ENCODE measurements at regions not wholly inside any gene's neighbourhood (a gene's known extent, or its start where the extent isn't known, plus 50 kb on each side); places are given as distances from the start of the nearest gene placed in this dataset.

- no peak overlapping the region for H3K23ac ChIP-seq (ENCODE audit: insufficient read length)
- no peak for FAIRE-seq
Measured at GRCh38 chr10:117781216-117781831, 238.8 kb downstream of the EMX2 start.

More at GRCh38 chr10:117781216-117781831, 238.8 kb downstream of the EMX2 start:
- Histone ChIP-seq H3K27me3 (replicated peaks in 1 of 4; ENCODE audit: control insufficient read depth in 3 of 4, extremely low read depth in 1 of 4, insufficient read depth in 3 of 4, low read length in 3 of 4) (no peaks in the 10 kb centered on the region), H3K36me3 (ENCODE audit: control insufficient read depth in 2 of 4, insufficient read depth in 4 of 4, low read length in 3 of 4) (no peaks in the 10 kb centered on the region), H3K4ac (replicated peaks; ENCODE audit: insufficient read length, low read depth, low read length) (no peak overlapping the region), H3K4me2 (ENCODE audit: insufficient read depth in 1 of 2, low read depth in 2 of 2, low read length in 2 of 2) (no peak overlapping the region), H4K20me1 (replicated peaks in 1 of 2; ENCODE audit: control insufficient read depth in 1 of 2, insufficient read depth in 2 of 2, low read length in 2 of 2) (no peaks in the 10 kb centered on the region), H3K9me3 (ENCODE audit: insufficient read depth in 2 of 2, low read depth in 1 of 2, low read length in 1 of 2) (no peaks in the 10 kb centered on the region), H3K4me1 (replicated peaks in 1 of 4; ENCODE audit: control insufficient read depth in 3 of 4, insufficient read depth in 4 of 4, low read length in 3 of 4) (no peaks in the 10 kb centered on the region), H3K23me2 (ENCODE audit: low read depth, low read length) (peaks cover 4% of the 10 kb centered on the region; the same call in 1 of the 2 replicates), H3K56ac (replicated peaks; ENCODE audit: insufficient read length, low read depth, low read length) (no peak overlapping the region), H4K8ac (ENCODE audit: extremely low read depth, insufficient read depth, low read length) (no peak overlapping the region), H3K4me3 (ENCODE audit: extremely low read depth in 1 of 4, insufficient read depth in 2 of 4, low read depth in 3 of 4, low read length in 4 of 4) (no peak overlapping the region), H2BK15ac (ENCODE audit: low read length) (no peak overlapping the region), H2AK5ac (ENCODE audit: low read depth, low read length) (no peak overlapping the region), H2BK120ac (replicated peaks; ENCODE audit: low read depth, low read length) (no peak overlapping the region), H4K91ac (replicated peaks; ENCODE audit: insufficient read length, low read length) (no peak overlapping the region), H3K27ac (ENCODE audit: low read depth, low read length) (no peak overlapping the region), H2BK12ac (ENCODE audit: low read depth, low read length) (no peak overlapping the region), H3K18ac (ENCODE audit: extremely low read depth, low read length) (no peak overlapping the region), H3K9ac (replicated peaks in 1 of 4; ENCODE audit: extremely low read depth in 1 of 4, low read depth in 3 of 4, low read length in 3 of 4) (no peak overlapping the region), H2BK20ac (ENCODE audit: low read length) (no peak overlapping the region), H3K79me1 (ENCODE audit: low read depth, low read length) (no peaks in the 10 kb centered on the region), H3K79me2 (ENCODE audit: control insufficient read depth in 1 of 2, insufficient read depth in 2 of 2, low read length in 2 of 2) (no peaks in the 10 kb centered on the region), H4K5ac (ENCODE audit: insufficient read length, low read depth, low read length) (no peak overlapping the region), H3K14ac (ENCODE audit: insufficient read length) (no peak overlapping the region), H2BK5ac (ENCODE audit: low read depth, low read length) (no peak overlapping the region), H2AFZ (ENCODE audit: low read length) (no peak overlapping the region)
- 89% methylated on average over 7 of the region's 7 CpGs; no CpG with 5 or more reads in 1 of the 2 experiments for WGBS, 2 experiments (ENCODE audit: extremely low coverage in 1 of 2, insufficient coverage in 1 of 2, insufficient read length in 1 of 2, insufficient replicate concordance in 2 of 2, low coverage in 1 of 2, low lambda C conversion rate in 2 of 2, missing lambda C conversion rate in 1 of 2)
- ChIA-PET CTCF (ENCODE audit: partially characterized antibody) (no interaction called here), POLR2A (ENCODE audit: partially characterized antibody) (no interaction called here)
- DNase-seq (ENCODE audit: low read depth in 1 of 2, low spot score in 2 of 2): no peak
- TF ChIP-seq SIN3A (conservative IDR thresholded peaks at IDR 0.05 in 1 of 2, IDR thresholded peaks at IDR 0.05 in 1 of 2; ENCODE audit: low read depth in 1 of 2, low read length in 2 of 2) (no peak), GABPA (IDR thresholded peaks at IDR 0.05; ENCODE audit: borderline replicate concordance, insufficient read depth, low read length) (no peak), CHD1 (IDR thresholded peaks at IDR 0.05; ENCODE audit: low read depth, low read length) (no peak), TAF1 (IDR thresholded peaks at IDR 0.05; ENCODE audit: low read depth, low read length) (no peak), CREB1 (IDR thresholded peaks at IDR 0.05) (no peak), RXRA (IDR thresholded peaks at IDR 0.05; ENCODE audit: insufficient read depth, low read depth, low read length) (no peak)

Data from H1 (cell line).